ENCODE measurements at regions not wholly inside any gene's neighbourhood (a gene's known extent, or its start where the extent isn't known, plus 50 kb on each side); places are given as distances from the start of the nearest gene placed in this dataset.

DNA sequence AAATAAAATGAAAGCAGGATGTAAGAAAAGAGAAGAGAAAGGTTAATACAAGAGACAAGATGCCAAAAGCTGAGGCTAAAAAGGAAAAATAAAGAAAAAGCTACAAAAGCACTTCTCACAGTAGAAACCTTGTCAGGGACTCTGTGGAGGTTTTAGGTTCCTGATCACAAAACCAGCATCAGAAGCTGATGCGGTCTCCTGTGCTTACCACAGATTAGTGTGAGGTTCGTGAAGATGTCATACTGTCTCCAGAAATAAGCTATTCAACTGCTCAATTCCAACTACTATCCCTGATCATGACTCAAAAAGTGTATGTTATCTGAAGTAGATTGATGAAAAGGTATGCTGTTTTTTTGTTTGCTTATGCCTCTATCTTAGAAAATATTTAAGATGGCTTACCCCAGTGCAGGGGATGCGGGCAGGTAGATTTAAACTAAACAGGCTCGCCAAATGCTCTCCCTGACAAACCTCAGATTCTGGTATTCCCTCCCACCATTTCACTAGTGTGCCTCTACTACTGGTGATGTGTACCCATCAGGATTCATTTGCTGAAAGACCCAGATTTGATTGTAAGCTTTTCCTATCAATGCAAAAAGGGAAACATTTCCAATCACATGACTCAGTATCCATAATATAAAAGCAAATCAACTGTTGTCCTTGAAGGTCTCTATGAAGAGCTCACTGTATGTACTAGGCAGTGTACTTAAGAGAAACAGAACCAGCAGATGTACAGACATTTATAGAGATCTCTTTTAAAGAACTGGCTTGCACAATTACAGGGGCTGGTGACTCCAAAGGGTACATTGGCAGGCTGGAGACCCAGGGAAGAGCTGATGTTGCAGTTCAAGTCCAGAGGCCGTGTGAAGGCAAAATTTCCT lies 169.5 kb upstream of the FOXN3 start:
- Histone ChIP-seq H3K79me2 (ENCODE audit: insufficient read depth, low read length) (no peaks in the 10 kb centered on the region), H3K4me3 (ENCODE audit: insufficient read depth, low read length) (no peak overlapping the region), H3K4me1 (ENCODE audit: insufficient read depth, low read length) (no peaks in the 10 kb centered on the region), H3K4me2 (ENCODE audit: insufficient read depth, low read length) (no peak overlapping the region), H3K36me3 (ENCODE audit: insufficient read depth, low read length) (no peaks in the 10 kb centered on the region), H2AFZ (ENCODE audit: low read length) (no peak overlapping the region), H3K9me3 (ENCODE audit: low read depth, low read length) (no peaks in the 10 kb centered on the region), H4K20me1 (ENCODE audit: insufficient read depth, low read length) (no peaks in the 10 kb centered on the region), H3K27me3 (ENCODE audit: insufficient read depth, low read length) (no peaks in the 10 kb centered on the region), H3K27ac (ENCODE audit: low read depth, low read length) (no peak overlapping the region)
- TF ChIP-seq, protein P1, sequence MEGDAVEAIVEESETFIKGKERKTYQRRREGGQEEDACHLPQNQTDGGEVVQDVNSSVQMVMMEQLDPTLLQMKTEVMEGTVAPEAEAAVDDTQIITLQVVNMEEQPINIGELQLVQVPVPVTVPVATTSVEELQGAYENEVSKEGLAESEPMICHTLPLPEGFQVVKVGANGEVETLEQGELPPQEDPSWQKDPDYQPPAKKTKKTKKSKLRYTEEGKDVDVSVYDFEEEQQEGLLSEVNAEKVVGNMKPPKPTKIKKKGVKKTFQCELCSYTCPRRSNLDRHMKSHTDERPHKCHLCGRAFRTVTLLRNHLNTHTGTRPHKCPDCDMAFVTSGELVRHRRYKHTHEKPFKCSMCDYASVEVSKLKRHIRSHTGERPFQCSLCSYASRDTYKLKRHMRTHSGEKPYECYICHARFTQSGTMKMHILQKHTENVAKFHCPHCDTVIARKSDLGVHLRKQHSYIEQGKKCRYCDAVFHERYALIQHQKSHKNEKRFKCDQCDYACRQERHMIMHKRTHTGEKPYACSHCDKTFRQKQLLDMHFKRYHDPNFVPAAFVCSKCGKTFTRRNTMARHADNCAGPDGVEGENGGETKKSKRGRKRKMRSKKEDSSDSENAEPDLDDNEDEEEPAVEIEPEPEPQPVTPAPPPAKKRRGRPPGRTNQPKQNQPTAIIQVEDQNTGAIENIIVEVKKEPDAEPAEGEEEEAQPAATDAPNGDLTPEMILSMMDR (IDR thresholded peaks at IDR 0.05; ENCODE audit: extremely low read depth, low read depth, low read length) = no peak
- DNase-seq (ENCODE audit: insufficient read length, low spot score, missing footprints) = no peak

DNA sequence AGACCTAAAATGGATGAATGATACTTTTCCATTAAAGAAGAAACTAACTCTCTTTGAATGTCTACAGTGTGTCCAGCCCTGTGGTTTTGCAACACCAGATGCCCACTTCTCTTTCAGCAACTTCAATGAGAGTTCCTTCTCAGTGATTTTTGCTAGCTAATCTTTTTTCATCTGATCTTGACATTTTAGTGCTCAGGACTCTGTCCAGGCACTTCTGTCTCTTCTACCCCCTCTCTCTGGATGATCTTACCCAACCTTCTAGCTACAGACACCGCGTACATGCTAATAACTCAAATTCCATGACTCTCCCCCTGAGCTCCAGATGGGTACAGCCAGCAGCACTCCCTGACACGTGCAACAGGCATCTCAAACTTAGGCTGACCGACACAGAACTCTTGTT lies 161.1 kb upstream of the FOXN3 start:
- Histone ChIP-seq H2AFZ (ENCODE audit: low read length) (no peak overlapping the region), H3K4me3 (ENCODE audit: insufficient read depth, low read length) (no peak overlapping the region), H3K27ac (ENCODE audit: low read depth, low read length) (no peak overlapping the region), H3K36me3 (ENCODE audit: insufficient read depth, low read length) (no peaks in the 10 kb centered on the region), H3K79me2 (ENCODE audit: insufficient read depth, low read length) (no peaks in the 10 kb centered on the region), H3K4me1 (ENCODE audit: insufficient read depth, low read length) (no peaks in the 10 kb centered on the region), H3K4me2 (ENCODE audit: insufficient read depth, low read length) (no peak overlapping the region), H3K9me3 (ENCODE audit: low read depth, low read length) (no peaks in the 10 kb centered on the region), H4K20me1 (ENCODE audit: insufficient read depth, low read length) (no peaks in the 10 kb centered on the region), H3K27me3 (ENCODE audit: insufficient read depth, low read length) (no peaks in the 10 kb centered on the region)
- TF ChIP-seq, protein P1 (IDR thresholded peaks at IDR 0.05; ENCODE audit: extremely low read depth, low read depth, low read length) = no peak
- no peak for DNase-seq (ENCODE audit: insufficient read length, low spot score, missing footprints)

DNA sequence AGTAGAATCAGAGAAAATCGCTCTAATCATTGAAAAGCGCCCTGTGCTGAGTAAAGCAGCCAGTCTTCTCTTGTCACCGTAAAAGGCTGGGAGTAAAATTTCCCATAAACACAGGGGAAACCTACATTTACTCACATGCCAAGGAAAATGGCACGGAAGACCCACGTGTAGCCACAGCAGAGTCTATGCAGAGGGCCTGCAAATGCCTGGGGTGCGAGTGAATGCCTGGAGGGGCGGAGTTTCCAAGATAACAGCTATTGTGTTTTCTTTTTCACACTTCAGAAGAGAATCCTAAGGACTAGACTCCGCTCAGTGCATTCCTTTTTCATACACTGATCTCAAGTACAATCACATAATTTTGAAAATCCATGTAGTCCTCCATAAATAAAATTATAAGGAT lies 159.9 kb upstream of the FOXN3 start:
- no peaks in the 10 kb centered on the region for H3K4me1 ChIP-seq (ENCODE audit: insufficient read depth, low read length)
- no peak for DNase-seq (ENCODE audit: insufficient read length, low spot score, missing footprints)
- no peaks in the 10 kb centered on the region for H3K79me2 ChIP-seq (ENCODE audit: insufficient read depth, low read length)
- no peak overlapping the region for H3K27ac ChIP-seq (ENCODE audit: low read depth, low read length)
- TF ChIP-seq, protein P1 (IDR thresholded peaks at IDR 0.05; ENCODE audit: extremely low read depth, low read depth, low read length) = no peak
- no peak overlapping the region for H3K4me2 ChIP-seq (ENCODE audit: insufficient read depth, low read length)
- no peak overlapping the region for H2AFZ ChIP-seq (ENCODE audit: low read length)
- no peaks in the 10 kb centered on the region for H3K9me3 ChIP-seq (ENCODE audit: low read depth, low read length)
- H3K27me3 ChIP-seq (ENCODE audit: insufficient read depth, low read length) = no peaks in the 10 kb centered on the region
- no peaks in the 10 kb centered on the region for H3K36me3 ChIP-seq (ENCODE audit: insufficient read depth, low read length)
- H3K4me3 ChIP-seq (ENCODE audit: insufficient read depth, low read length) = no peak overlapping the region
- no peaks in the 10 kb centered on the region for H4K20me1 ChIP-seq (ENCODE audit: insufficient read depth, low read length)

DNA sequence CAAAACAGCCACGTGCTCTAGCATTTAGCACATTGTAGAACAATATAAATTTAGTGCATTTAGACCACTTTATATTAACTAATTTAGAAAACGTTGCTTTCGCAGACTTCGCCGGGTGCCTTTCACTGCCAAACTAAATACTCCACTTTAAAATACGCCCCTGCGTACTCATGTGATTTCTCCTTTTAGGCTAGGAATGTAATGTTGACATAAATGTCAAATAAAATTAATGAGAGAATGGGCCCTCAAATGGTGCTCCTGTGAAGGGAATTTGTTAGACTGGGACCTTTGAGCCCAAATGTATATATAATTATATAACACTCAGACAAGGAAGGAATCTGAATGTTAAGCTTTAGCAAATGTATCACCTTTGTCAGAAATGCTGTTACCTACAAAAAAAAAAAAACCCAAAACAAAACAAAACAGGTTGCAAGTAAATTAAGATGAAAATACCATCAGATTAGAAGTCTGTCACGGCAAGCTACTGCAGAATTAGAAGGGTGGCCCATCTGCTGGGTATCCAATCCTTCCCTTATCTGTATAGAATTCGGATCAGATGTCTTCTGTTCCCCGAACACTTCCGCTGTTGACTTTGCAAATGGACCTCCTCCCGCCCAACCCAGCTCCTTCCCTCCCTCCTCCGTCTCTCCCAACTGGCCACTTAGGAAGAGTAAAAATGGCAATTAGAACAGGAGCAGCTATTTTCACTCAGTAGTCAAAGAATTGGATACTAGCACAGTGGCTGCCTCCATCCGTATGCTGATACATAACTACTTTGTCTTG lies 159.3 kb upstream of the FOXN3 start:
- Histone ChIP-seq H4K20me1 (ENCODE audit: insufficient read depth, low read length) (no peaks in the 10 kb centered on the region), H3K4me3 (ENCODE audit: insufficient read depth, low read length) (no peak overlapping the region), H3K79me2 (ENCODE audit: insufficient read depth, low read length) (no peaks in the 10 kb centered on the region), H3K4me2 (ENCODE audit: insufficient read depth, low read length) (no peak overlapping the region), H3K9me3 (ENCODE audit: low read depth, low read length) (no peaks in the 10 kb centered on the region), H3K27ac (ENCODE audit: low read depth, low read length) (no peak overlapping the region), H2AFZ (ENCODE audit: low read length) (no peak overlapping the region), H3K4me1 (ENCODE audit: insufficient read depth, low read length) (no peaks in the 10 kb centered on the region), H3K27me3 (ENCODE audit: insufficient read depth, low read length) (no peaks in the 10 kb centered on the region), H3K36me3 (ENCODE audit: insufficient read depth, low read length) (no peaks in the 10 kb centered on the region)
- TF ChIP-seq, protein P1 (IDR thresholded peaks at IDR 0.05; ENCODE audit: extremely low read depth, low read depth, low read length) = no peak
- DNase-seq (ENCODE audit: insufficient read length, low spot score, missing footprints) = no peak

Data from osteoblast (primary cell).